NCI-H510A (cell line): ENCODE measurements at regions not wholly inside any gene's neighbourhood (a gene's known extent, or its start where the extent isn't known, plus 50 kb on each side); places are given as distances from the start of the nearest gene placed in this dataset.

Source experiments
- DNase-seq: peaks from one replicate; lab custom pipeline; 2025; lab: John Stamatoyannopoulos, UW

DNA sequence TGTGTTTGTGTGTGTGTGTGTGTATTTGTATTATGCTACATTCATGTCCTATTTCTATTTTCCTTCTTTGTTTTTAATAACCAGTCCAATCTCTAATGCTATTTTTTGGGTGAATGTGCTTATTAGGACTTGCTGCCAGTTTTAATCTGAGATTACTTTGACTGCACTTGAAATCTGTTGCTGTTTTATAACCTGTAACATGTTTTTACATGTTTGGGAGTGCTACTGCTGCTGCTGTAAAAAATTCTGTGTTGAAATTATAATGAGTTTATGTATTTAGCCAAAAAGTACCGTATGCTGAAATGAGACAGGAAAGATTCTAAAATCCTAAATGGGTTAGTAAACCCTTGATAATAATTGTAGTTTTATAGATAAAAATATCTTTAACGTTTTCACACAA lies 104.7 kb upstream of the SSBP2 start:
- no peak for DNase-seq

DNA sequence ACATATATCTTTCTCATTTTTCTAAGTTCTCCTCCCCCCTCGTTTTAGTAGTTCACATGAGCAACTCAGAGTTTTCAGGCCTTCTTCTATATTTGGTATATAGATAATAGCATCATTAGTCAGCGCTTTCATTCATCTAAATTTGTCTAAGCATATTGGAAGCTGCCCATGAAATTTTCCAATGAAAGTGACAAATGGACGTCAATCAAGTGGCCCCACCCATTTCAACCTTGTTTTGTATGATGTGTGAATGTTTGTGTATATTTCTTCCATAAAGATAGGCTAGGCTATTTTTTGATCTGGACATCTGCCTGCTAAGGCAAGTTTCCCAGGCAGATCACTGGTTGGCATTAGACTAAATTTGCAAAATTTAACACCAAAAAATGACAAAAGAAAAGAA lies 104.0 kb upstream of the SSBP2 start:
- no peak for DNase-seq

DNA sequence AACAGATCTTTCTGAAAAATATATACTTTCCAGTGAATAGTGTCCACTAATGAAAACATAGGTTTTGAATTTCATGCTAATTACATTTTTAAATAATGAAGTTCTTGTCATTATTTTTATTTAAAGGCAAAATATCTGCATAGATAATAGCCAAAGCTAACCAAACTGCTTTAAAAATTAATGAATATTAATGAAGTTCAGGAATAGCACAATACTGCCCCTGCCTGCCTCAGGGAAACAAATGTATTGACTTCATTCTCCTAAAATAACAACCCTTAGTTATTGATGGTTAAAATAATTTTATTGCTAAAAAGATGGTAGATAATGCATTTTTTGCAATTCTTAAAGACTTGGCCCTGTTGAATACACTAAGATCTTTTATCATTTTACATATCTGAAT lies 103.6 kb upstream of the SSBP2 start:
- no peak for DNase-seq

DNA sequence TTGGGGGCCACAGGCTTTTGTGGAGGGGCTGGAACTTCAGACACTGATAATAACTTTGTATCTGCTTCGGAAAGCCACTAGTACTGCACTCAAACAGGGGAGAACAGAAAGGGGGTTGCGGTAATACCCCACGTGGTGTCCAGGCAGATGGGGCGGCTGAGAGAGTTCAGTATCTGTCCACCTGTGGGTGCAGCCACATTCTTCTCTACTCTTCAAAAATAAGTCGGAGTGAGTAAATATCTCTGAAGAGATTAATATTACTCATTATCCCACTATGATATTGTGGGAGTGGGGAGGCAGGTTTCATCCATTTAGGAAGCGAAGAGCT lies 102.1 kb upstream of the SSBP2 start:
- no peak for DNase-seq

DNA sequence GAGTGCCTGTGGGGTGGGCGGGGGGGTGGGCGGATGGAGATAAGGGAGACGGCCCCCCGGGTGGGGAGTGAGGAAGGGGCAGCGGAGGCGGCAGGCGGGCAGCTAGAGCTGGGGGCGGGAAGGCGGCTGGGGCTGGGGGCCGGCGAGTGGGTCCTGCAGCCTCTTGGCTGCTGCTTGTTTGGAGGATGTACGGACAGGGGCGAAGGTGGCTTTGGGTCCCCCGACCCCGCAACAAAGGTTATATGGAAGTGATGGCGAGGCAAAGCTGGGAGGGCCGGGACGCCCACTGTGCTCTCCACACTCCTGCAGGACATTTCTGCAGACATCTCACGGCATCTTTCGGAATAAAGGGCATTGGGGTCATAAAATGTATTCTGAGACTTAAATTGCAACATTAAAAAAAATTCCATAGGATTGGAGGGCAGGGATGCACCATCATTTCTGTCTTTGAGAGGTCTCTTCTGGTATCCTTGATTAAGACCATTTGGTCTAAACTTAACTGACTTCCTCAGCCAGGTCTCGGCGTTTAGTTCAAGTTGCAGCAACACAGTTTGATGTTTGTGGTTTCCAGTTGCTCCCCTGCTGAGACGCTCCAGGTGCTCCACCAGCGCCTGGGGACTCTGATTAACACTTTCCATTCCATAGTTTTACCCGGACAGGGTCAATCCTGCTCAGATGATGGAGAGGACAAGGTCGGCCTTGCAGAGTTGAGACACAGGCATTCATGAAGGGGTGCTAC lies 101.6 kb upstream of the SSBP2 start:
- peak; percentile 60 for DNase-seq

DNA sequence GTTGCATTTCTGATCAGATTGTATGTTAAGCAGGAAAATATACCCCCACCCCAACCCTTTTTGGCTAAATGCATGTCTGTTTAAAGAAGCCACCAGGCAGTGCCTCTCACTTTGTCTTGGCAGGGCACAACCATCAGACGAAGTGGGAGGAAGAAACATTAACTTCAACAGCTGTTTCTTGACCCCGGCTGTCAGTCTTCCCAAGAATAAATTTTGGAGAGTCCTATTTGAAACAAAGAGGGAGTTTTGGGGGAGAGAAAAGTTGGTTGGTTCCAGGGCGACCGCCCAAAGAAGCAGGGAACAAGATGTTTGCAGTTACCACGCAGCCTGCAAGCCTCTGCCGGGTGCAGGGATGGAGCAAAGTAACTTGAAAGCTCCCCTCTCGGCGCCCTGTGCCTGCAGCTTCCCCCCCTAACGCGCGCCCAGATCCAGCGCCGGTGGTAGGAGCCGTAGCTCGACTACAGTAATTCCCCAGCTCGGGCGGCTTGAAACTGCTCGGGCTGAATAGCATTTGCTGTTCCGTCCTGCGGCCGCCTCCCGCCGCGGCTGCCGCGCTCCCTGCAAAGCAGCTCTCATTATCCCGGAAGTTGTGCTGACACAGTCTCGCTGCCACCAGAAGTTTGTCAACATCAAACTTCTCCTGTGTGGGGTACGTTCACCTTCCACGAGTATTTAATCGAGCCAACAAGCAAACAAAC lies 100.7 kb upstream of the SSBP2 start:
- peak; percentile 73 for DNase-seq

DNA sequence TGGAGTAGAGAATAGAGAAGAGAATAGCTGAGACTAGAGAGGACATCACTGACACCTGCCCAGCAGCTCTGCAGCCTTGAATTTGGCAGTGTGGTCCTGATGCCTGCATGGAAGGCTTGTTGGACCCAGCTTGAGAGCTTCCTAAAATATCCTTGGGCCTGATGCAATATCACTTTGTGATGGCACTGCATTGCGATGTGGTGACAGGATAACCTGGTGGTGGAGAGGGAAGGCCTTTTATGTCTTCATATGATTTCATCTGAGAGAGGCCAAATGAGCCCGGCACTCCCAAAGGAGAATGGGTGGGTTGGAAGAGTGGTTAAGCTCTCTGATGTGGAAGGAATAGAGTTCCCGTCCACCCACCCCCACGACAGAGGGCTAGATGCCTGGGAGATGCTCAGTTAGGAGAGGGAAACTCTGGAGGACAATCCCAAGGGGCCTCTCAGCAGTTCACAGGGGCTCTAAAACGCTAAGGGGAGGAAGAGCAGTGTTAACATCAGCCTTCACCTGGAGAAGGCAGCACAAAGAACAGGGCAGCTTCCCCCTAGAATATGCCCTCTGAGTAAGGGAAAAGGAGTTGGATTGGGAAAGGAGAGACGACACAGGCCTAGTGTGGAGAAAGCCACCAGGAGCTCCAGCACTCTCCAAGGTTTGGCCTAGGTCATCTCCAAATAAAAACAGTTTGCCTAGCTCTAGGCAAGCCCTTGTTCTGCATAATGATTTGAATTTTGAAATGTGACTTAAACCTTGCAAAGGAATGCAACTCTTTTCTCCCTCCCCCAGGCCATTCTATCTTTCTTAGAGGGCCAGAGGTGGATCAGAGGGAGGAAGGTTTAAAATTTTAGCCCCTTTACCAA lies 99.8 kb upstream of the SSBP2 start:
- DNase-seq, result no peak

DNA sequence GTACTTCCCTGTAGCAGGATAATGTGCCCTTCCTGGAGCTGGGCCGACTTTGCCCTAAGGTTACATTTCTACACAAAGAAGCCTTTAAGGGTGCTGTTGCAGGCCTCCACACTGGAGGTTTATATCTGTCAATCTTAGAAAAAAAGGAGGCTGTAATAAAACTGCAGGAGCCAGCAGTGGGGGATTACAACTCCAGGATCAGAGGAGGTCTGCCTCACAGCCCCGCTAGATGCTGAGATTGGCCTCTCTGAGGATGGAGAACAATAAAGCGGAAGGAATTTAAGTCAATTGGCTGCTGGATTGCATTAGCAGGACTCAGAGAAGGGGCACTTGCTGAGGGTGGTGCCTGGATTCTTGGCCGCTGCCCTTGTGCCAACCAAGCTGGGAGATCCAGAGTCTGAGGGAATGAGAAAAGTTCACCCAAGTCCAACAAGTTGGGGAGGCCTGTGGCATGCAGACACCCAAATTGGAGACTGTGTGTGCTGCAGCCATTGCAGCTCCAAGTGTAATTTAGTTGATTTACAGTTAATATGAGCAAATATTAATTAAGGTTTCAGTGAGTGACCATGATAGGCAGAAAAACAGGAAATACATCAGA lies 99.0 kb upstream of the SSBP2 start:
- DNase-seq, result no peak

DNA sequence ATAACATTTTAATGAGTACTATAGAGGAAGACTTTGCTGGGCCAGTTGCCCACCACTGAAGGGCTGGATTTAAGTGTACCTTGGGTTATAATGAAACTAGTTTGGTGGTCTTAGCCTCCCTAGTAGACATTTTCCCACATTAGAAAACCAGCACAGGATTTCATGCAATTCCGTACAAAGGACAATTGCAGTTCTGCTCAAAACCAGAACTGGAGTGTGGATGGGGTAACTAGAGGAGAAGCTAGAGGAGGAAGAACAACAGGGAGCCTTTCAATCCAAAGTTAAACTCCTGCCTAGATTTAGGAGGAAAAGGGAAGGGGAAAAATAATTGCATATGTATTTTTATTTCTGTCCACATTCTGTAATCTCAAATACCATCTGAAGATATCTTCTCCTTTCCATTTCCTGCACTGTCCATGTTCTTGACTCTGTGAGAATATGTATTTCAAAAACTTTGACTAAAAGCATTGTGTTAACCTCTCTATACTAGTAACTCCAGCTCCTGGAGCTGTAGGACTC lies 97.5 kb upstream of the SSBP2 start:
- DNase-seq, result no peak

DNA sequence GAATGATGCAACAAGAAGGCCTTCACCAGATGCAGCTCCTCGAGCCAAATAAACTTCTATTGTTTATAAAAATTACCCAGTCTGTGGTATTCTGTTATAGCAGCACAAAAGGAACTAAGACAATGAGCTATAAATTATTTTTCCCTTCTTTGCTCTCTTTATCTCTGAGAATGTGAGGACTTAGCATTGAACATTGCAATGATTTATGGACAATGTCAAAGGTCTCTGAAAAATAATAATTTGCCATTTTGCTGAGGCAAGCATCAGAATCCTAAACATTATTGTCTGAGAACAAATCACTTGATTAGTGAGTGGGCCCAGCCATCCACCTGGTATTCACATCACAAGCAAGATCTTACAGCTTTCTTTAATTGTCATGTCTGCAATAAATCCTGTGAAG lies 95.4 kb upstream of the SSBP2 start:
- no peak for DNase-seq

DNA sequence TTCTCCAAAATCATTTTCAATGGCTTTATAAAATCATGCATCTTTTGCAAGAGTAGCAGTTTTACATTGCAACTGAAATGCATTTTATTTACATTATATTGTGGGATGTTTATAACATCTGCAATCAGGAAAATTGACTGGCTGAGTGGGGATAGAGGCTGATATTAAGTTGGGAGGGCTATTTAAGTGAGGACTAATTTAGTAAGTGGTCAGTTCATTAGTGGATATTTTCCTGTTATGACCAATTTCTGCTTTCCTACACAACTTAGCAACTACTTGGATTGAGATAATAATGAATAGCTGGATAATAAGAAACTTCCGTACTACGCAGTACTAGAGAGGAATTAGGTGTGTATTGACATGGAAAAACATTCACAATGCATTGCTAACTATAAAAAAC lies 92.9 kb upstream of the SSBP2 start:
- no peak for DNase-seq

DNA sequence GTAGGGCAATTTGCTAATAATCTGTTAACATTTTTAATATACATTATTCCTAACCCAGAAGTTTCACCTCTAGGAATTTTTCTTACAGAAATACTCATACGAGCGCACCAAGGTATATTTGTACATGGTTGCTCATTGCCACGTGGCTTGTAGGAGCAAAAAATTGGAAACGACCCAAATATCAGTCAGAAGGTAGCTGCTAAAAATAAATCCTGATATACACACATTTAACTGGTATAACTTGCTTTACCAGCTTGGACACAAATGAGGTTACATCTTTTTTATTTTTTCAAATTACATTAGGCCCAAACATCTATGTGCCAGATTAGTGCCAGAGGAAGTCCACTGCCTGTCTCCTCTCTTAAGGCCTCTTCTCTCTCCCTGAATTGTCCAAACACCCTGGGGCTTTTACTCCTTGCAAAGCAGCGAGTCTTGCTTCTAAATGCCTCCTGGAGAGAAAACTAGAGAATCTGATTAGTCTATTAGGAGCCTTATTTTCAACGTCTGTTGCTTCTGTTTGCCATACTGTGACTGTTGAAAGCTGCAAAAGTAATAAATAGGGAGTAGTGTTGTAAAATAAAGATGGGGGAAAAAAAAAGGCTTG lies 92.0 kb upstream of the SSBP2 start:
- no peak for DNase-seq

DNA sequence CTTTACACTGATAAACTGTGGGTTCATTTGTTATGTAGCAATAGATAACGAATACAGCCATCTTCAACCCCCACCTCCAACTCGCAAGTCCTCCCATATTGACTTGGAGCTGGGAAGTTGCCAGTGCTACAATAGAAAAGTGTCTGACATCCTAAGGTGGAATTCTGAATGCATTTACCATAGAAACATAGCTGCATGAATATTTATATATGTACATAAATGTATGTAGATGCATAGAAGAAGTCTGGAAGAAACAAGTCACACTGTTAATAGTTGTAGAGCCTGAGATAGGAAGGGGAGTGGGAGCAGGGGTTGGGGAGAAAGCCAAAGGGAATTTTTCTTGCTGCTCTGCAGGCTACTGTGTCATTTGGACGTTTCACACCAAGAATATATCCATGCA lies 88.1 kb upstream of the SSBP2 start:
- no peak for DNase-seq

DNA sequence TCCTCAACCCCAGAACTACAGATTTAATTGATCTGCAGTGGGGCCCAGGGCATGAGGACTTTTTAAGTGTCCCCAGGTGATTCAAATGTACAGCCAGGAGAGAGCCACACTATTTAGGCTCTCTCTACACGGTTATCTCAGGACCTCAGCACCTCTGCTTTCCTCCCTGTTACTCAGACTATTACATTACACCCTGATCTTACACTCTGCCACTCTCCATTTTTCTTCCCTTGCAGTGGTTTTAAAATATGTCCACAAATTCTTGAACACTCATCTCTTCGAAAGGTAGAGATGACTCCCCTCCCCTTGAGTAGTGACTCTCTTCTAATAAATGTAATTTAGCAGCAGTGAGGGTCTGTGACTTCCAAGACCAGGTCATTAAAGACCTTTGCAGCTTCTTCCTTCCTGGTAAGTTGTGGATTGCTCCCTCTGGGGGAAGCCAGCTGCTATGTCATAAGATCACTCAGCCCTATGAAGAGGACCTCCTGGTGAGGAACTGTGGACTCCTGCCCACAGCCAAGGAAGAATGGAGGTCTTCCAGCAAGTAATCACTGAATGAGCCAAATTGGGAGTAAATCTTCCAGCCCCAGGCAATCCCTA lies 87.5 kb upstream of the SSBP2 start:
- DNase-seq, result no peak

DNA sequence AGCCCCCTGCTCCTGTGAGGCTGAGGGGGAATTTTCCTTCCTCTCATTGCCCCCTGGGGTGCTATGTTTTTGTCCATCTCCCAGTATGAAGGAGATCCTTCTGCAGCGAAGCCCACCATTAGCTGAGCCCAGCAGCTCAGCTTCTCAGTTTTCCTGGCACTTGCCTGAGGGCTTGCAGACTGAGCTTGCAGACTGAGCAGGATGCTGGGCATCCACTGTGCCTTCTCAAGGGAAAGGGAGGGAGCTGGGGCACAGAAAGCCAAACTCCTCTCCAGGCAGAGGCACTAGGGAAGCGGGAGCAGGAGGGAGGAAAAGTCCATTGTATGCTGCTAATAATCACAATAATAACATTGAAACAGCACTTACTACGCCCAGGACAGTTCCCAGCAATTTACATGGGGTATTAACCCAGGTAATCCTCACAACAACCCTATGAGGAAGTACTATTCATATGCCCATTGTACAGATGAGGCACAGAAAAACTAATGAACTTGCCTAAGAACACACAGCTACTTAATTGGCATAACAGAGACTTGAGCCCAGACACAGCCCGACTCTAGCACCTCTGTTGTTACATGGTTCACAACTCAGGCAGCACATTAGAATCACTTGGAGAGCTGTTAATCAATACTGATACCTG lies 86.9 kb upstream of the SSBP2 start:
- DNase-seq, result no peak

DNA sequence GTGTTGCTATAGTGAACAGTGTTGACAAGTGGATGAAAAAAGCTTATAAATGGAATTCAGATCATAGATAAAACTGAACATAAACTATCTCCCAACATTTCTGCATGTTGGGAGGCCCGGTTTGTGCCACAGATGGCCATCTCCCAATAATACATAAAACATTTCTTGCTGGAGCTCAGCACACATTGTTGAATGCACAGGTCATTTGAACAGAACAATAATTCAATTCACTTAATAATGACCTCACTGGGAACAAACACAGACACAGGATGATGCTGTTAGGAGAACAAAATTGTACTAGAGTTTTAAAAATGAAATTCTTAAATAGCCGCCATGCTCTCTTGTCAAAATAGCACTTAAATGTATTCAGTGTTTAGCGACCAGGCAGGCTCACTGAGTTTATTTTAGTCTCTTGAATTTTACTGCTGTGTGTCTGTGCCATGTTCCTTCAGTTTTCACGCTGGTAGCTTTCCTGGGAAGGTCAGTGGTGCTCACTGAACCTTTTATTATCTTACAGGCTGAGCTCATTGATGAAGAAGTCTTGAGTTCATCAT lies 85.0 kb upstream of the SSBP2 start:
- DNase-seq, result no peak

DNA sequence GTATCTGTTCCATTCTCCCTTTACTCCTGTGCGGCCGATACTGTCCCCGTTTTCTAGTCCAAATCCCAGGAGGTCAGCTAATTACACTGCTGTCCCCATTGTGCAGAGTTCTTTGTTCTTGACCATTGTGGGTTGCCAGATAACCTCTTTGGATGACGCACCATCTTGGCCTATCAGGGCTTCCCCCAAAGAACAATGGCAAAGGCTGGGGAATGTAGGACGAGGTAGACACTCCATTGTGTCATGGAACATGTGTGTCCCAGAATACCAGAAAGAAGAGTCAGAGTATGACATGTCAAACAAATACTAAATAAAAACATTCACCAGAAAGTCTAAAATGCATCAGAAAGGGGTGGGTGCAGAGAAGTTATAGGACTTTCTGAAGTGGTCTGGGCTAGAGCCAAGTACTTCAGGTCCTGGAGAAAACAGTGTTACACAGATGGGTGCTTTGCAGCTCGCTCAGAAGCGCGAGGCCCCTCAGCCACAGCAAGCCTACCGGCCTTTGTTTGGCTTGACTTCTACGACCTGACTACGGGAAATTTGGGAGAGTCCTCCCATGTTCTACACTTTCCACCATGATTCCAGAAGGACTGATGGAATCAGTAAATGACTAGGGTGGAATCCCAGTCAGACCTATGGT lies 83.2 kb upstream of the SSBP2 start:
- no peak for DNase-seq

DNA sequence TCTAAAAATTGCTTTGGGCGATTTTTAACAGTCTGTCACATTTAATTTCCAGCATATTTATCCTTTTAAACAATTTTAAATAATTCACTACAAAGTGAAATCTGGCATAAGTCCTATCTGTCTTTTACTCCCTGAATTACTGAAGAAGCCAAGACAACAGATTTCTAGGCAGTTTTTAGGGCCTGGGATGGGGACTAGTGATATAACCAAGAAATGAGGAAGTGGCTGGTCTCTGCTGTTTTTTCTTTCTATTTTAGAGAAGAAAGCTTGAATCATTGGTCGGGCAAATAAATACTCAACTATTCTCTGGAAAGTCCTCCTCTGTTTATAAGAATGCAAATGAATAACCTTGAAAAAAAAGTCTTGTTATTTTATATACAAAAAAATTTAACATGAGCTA lies 79.7 kb upstream of the SSBP2 start:
- DNase-seq, result no peak

DNA sequence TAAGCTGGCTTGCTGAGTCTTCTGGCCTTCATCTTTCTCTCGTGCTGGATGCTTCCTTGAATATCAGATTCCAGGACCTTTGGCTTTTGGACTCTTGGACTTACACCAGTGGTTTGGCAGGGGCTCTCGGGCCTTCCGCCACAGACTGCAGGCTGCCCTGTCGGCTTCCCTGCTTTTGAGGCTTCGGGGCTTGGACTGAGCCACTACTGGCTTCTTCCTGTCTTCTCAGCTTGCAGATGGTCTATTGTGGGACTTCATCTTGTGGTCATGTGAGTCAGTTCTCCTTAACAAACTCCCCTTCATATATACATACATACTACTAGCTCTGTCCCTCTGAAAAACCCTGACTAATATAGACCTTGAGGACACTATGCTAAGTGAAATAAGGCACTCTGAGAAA lies 78.3 kb upstream of the SSBP2 start:
- no peak for DNase-seq

DNA sequence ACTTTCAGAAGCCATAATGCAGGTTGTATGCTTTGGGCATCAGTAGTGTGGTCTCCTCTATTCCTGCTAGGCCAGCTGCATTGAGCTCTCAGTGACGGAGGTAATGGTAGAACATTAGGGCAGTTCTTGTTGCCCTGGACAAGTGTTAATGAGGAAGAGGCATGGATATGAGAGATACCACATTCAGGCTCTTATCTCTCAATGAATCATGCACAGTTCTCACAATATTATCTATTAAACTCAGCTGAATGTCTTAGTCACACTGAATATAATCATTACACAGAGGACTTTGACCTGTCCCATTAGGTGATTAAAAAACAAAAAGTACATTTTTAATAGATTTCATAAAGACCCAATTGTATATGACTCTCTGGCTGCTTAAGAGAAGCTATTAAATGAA lies 76.6 kb upstream of the SSBP2 start:
- DNase-seq, result no peak
